KBM-7 (cell line): ENCODE measurements at regions not wholly inside any gene's neighbourhood (a gene's known extent, or its start where the extent isn't known, plus 50 kb on each side); places are given as distances from the start of the nearest gene placed in this dataset.

Experiments used
- DNase-seq: peaks from one replicate; pipeline ENCODE4 v3.0.0-alpha.2; 2015
- in situ Hi-C: fragments of 300-500 bp; cut with MboI; formaldehyde crosslinking; loops from 2 replicates; pipeline ENCODE4 v1.14.3; 2020; ENCODE audit warnings: low sequenced_read_pairs, low pct_unique_long_range_greater_than_20kb, mixed read lengths

- DNase-seq: no peak
Observed at GRCh38 chr2:120939595-120940318, 204.1 kb downstream of the GLI2 start.

DNA sequence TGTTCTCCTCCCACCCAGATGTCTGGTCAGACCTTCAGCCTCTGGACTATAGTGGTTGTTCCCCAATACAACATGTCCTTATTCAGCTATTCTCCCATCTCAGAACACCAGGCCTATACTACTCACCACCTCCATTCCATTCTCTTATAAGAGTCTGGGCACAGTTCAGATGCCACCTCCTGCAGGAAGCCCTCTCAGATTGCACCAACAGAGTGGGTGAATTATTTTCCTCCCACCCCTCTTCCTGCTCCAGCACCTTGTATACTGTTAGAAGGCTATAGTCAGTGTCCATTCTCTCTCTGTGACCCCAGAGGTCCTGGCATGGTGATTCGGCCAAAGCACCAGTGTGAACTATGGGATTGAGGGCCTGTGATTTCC, 204.6 kb downstream of the GLI2 start:
- DNase-seq: no peak
- in situ Hi-C loops: no loop called here

More at GRCh38 chr2:120939595-120940318, 204.1 kb downstream of the GLI2 start:
- in situ Hi-C loops: no loop called here

- no peak for DNase-seq
- in situ Hi-C loops: no loop called here
Observed at GRCh38 chr2:120940726-120941256, 205.1 kb downstream of the GLI2 start.

DNA sequence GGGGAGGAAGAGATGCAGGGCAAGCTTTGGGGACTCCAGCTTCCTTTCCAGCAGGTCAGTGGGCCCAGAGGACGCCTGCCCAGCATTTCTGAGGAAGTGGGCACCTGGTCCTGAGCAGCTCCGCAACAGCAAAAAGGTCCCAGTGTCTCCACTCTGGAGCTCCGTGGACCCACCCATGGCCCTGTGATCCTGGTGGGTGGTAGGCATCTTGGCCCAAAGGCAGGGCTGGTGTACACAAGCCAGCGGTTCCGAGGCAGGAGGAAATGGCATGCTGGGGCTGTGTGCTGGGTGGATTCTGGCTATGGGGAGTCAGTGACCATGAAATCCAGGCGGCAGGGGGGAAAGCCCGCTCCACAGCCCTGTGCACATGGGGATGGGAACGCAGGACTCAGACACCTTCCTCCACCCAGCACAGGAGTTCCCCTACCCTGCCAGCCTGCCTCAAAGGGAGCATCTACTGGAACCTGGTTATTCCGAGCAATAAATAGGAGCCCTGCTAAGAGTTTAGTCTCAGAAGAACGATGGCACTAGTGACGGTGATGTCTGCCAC, 206.0 kb downstream of the GLI2 start:
- in situ Hi-C loops: no loop called here
- DNase-seq: no peak

- in situ Hi-C loops: no loop called here
- DNase-seq: no peak
Observed at GRCh38 chr2:120942658-120943057, 207.0 kb downstream of the GLI2 start.

GRCh38 chr2:120943403-120944034, 207.9 kb downstream of the GLI2 start:
- no peak for DNase-seq
- in situ Hi-C loops: no loop called here

GRCh38 chr2:120944575-120944974, 208.9 kb downstream of the GLI2 start:
- DNase-seq: no peak
- in situ Hi-C loops: no loop called here

DNA sequence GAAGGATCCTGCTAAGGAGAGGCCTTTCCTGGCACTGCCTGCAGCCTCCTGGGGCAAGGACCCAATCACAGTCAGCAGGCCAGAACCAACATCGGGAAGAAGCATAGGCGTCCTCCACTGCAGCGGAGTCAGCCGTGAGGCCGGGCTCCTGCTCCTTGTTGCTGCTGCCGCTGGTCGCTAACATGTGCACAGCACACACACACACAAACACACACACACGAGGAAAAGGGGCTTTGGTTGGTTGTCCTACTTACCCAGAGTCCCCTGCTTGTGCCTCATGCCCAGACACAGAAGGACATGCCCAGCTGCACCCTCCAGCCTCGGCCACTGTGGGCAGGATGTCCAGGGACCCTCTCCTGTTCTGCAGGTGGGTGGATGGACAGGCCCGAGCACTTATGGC, 209.4 kb downstream of the GLI2 start:
- in situ Hi-C loops: no loop called here
- no peak for DNase-seq

GRCh38 chr2:120945832-120946499, 210.3 kb downstream of the GLI2 start:
- DNase-seq: no peak
- in situ Hi-C loops: no loop called here

- in situ Hi-C loops: no loop called here
- no peak for DNase-seq
Observed at GRCh38 chr2:120947327-120947726, 211.7 kb downstream of the GLI2 start.

DNA sequence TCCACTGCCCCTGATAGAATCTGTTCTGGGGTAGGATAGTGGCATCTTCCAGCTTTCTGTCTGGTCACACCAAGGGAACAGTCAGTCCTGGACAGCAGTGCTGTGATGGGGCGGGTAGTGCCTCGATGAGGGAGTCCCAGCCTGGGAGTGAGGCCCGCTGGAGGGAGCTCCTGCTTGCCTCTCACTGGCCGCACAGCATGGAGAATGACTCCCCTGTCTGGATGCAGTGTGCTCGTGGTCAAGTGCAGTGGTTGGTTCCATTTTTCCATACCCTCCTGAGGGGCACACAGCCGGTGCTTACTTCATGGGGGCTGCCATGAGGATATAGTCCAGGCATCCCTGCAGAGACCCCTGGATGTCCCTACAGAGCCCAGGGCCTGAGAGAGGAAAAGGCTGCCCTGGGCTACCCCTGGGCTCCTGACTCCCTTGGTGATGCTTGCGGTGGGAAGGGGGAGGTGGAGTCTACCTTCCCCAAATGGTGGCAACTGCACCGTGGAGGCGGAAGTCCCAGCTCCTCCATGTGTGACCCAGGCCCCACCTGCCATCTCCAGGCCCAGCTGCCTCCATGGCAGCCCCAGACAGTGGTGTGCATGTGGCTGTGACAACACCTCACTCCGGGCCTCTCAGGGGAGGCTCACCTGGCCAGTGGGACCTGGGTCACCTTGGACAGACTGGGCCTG, 212.5 kb downstream of the GLI2 start:
- in situ Hi-C loops: no loop called here
- no peak for DNase-seq

- in situ Hi-C loops: no loop called here
Observed at GRCh38 chr2:120948662-120949011, 213.0 kb downstream of the GLI2 start.

GRCh38 chr2:120949027-120949956, 213.6 kb downstream of the GLI2 start:
- in situ Hi-C loops: no loop called here
- DNase-seq: peak; percentile 12

More at GRCh38 chr2:120948662-120949011, 213.0 kb downstream of the GLI2 start:
- no peak for DNase-seq

DNA sequence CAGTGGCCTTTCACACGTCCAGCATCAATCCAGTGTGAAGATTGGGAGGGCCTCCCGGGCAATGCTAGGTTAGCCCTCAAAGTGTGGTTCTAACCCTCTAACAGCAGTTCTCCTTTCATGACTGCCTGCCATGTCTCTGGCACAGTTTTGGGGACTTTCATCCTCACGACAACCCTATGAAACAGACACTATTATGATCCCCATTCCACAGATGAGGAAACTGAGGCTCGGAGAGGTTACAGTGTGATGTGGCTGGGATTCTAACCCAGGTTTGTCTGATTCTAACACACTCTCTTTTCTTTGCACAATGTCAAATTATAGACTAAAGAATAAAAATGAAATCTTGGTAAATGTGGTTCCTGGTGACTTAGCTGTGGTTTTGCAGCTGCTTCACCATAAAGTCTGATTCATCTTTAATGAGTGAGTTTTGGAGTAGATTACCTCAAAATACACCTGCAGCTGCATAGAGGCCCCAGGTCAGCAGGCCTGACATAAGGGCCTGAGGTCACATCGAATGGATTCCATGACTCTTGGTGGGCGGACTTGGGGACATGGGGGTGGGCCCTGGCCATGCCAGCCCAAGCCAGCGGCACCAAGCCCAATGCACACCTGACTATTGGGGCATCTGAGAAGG, 214.4 kb downstream of the GLI2 start:
- no peak for DNase-seq

DNA sequence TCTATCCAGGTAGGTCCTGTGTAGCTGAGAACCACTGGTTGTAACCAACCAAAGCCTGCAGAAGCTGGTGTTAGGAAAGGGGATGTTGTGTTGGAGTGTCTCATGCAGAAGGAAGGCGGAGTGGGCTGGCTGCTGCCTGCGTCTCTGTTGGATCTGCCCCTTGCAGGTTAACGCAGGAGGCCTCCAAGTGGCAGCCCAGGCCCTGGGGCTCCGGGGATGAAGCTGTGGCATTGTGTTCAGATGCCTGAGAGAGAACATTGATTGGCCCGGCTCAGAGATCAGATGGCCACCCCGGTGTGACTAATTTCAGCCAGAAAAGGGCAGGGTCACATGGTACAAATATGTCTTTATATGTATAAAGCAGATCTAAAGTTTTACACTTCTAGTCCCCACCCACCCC, 216.0 kb downstream of the GLI2 start:
- DNase-seq: no peak
- in situ Hi-C loops: no loop called here

More for the DNA sequence above, 214.4 kb downstream of the GLI2 start:
- in situ Hi-C loops: no loop called here

GRCh38 chr2:120952318-120952717, 216.7 kb downstream of the GLI2 start:
- no peak for DNase-seq
- in situ Hi-C loops: no loop called here

DNA sequence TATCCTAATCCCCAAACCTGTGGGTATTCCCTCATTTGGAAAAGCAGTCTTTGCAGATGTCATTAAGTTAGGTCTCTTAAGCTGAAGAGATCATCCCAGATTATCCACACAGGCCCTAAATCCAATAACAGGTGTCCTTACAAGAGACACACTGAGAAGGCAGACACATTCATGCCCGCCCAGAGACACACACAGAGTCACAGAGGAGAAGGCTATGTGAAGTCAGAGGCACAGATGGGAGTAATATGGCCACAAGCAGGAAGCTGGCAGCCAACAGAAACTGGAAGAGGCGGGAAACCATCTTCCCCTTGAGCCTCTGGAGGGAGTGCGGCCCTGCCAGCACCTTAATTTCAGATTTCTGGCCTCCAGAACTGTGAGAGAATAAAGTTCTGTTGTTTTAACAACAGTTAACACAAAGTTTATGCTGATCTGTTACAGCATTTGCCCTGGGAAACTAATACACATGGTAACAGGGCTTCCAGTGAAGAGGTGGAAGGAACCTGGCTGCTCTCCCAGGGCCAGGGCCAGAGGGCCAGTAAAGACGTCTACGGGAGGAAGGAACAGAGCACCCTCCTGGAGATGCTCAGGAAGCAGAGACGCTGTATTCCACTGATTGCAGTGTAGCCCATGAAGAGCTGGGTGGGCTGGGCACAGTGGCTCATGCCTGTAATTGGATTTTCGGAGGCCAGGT, 217.5 kb downstream of the GLI2 start:
- no peak for DNase-seq
- in situ Hi-C loops: no loop called here
